ENCODE measurements at regions not wholly inside any gene's neighbourhood (a gene's known extent, or its start where the extent isn't known, plus 50 kb on each side); places are given as distances from the start of the nearest gene placed in this dataset.

GRCh38 chr5:71993600-71993999 lies 113.7 kb upstream of the MAP1B start:
- DNase-seq (ENCODE audit: low read depth) = no peak

- DNase-seq (ENCODE audit: low read depth) = no peak
These were observed 110.5 kb upstream of the MAP1B start for GRCh38 chr5:71996789-71997188.

GRCh38 chr5:71998746-71999145 lies 108.5 kb upstream of the MAP1B start:
- no peak for DNase-seq (ENCODE audit: low read depth)

- no peak for DNase-seq (ENCODE audit: low read depth)
These were observed 106.6 kb upstream of the MAP1B start for GRCh38 chr5:72000707-72001106.

- DNase-seq (ENCODE audit: low read depth) = no peak
These were observed 101.6 kb upstream of the MAP1B start for GRCh38 chr5:72005671-72006070.

GRCh38 chr5:72006361-72006760 lies 100.9 kb upstream of the MAP1B start:
- no peak for DNase-seq (ENCODE audit: low read depth)

GRCh38 chr5:72007336-72008111 lies 99.8 kb upstream of the MAP1B start:
- no peak for DNase-seq (ENCODE audit: low read depth)

- DNase-seq (ENCODE audit: low read depth) = no peak
These were observed 98.0 kb upstream of the MAP1B start for GRCh38 chr5:72009280-72009679.

GRCh38 chr5:72010430-72010829 lies 96.8 kb upstream of the MAP1B start:
- no peak for DNase-seq (ENCODE audit: low read depth)

- DNase-seq (ENCODE audit: low read depth) = no peak
These were observed 94.4 kb upstream of the MAP1B start for GRCh38 chr5:72012906-72013305.

- DNase-seq (ENCODE audit: low read depth) = no peak
These were observed 93.3 kb upstream of the MAP1B start for GRCh38 chr5:72013766-72014624.

GRCh38 chr5:72015103-72015548 lies 92.1 kb upstream of the MAP1B start:
- peak; percentile 32 for DNase-seq (ENCODE audit: low read depth)

- DNase-seq (ENCODE audit: low read depth) = peak; percentile 30
These were observed 89.0 kb upstream of the MAP1B start for GRCh38 chr5:72018143-72018803.

GRCh38 chr5:72020161-72020983 lies 86.9 kb upstream of the MAP1B start:
- DNase-seq (ENCODE audit: low read depth) = no peak

GRCh38 chr5:72021651-72022357 lies 85.5 kb upstream of the MAP1B start:
- no peak for DNase-seq (ENCODE audit: low read depth)

- DNase-seq (ENCODE audit: low read depth) = no peak
These were observed 78.9 kb upstream of the MAP1B start for GRCh38 chr5:72028382-72028781.

GRCh38 chr5:72030237-72030636 lies 77.0 kb upstream of the MAP1B start:
- DNase-seq (ENCODE audit: low read depth) = no peak

GRCh38 chr5:72032788-72033187 lies 74.5 kb upstream of the MAP1B start:
- DNase-seq (ENCODE audit: low read depth) = no peak

- no peak for DNase-seq (ENCODE audit: low read depth)
These were observed 72.5 kb upstream of the MAP1B start for GRCh38 chr5:72034770-72035169.

GRCh38 chr5:72035831-72036230 lies 71.4 kb upstream of the MAP1B start:
- DNase-seq (ENCODE audit: low read depth) = no peak
